ENCODE measurements at regions not wholly inside any gene's neighbourhood (a gene's known extent, or its start where the extent isn't known, plus 50 kb on each side); places are given as distances from the start of the nearest gene placed in this dataset.
"Not testable (repeated sequence)": the region's sequence is repeated elsewhere in the genome, so short reads cannot be mapped to it uniquely, and the experiment has no call there.

DNA sequence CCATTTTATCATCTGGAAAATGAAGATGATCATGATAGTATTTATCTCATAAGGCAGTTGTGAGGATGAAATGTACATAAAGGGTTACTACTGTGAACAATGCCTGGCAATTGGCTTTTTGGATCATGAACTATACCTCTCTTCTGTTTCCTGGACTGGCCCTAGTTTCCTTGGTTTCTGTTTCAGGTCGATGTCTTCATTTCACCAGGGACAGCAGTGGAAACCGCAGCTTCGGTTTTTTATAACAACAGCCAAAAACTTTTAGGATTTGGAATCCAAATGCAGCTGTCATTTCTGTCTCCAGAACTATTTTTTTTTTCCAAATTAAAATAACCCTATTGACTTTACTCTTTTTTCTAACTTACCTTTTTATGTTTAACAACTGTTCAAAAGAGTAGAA lies 425.1 kb downstream of the RND3 start:
- no peak overlapping the region for H3K4me3 ChIP-seq
- H3K4me1 ChIP-seq (ENCODE audit: control insufficient read depth in 1 of 2, low read depth in 2 of 2): no peaks in the 10 kb centered on the region
- H3K27ac ChIP-seq: no peak overlapping the region
- no peaks in the 10 kb centered on the region for H3K9me3 ChIP-seq
- ATAC-seq (ENCODE audit: insufficient number of reproducible peaks, low FRiP score, low read depth): no peak
- no peak for DNase-seq (ENCODE audit: low spot score)
- no peaks in the 10 kb centered on the region for H3K36me3 ChIP-seq
- no peaks in the 10 kb centered on the region for H3K27me3 ChIP-seq (replicated peaks; ENCODE audit: insufficient read depth)
- TF ChIP-seq, protein P1, sequence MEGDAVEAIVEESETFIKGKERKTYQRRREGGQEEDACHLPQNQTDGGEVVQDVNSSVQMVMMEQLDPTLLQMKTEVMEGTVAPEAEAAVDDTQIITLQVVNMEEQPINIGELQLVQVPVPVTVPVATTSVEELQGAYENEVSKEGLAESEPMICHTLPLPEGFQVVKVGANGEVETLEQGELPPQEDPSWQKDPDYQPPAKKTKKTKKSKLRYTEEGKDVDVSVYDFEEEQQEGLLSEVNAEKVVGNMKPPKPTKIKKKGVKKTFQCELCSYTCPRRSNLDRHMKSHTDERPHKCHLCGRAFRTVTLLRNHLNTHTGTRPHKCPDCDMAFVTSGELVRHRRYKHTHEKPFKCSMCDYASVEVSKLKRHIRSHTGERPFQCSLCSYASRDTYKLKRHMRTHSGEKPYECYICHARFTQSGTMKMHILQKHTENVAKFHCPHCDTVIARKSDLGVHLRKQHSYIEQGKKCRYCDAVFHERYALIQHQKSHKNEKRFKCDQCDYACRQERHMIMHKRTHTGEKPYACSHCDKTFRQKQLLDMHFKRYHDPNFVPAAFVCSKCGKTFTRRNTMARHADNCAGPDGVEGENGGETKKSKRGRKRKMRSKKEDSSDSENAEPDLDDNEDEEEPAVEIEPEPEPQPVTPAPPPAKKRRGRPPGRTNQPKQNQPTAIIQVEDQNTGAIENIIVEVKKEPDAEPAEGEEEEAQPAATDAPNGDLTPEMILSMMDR (IDR thresholded peaks at IDR 0.05): no peak

DNA sequence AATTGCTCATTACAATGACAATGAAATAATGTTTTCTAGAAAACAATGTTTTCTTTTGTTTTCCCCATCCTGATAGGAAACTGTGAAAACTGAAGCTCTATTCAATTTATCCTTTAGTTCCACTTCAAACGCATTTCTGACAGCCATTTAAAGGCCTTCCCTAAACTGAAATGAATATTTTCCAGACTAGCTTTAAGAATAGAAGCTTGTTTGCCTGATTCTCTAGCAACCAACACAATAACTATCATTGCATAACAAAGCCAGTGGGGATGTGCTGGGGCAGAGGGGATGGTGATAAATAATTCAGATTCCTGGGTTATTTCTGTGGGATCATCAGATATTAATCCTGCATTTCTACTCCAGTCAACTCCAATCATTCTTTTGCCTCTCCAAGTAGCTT lies 427.1 kb downstream of the RND3 start:
- Histone ChIP-seq H3K36me3 (no peaks in the 10 kb centered on the region), H3K27ac (no peak overlapping the region), H3K27me3 (replicated peaks; ENCODE audit: insufficient read depth) (no peaks in the 10 kb centered on the region), H3K4me1 (ENCODE audit: control insufficient read depth in 1 of 2, low read depth in 2 of 2) (no peaks in the 10 kb centered on the region), H3K9me3 (no peaks in the 10 kb centered on the region), H3K4me3 (no peak overlapping the region)
- ATAC-seq (ENCODE audit: insufficient number of reproducible peaks, low FRiP score, low read depth): no peak
- TF ChIP-seq, protein P1 (IDR thresholded peaks at IDR 0.05): no peak
- DNase-seq (ENCODE audit: low spot score): no peak

DNA sequence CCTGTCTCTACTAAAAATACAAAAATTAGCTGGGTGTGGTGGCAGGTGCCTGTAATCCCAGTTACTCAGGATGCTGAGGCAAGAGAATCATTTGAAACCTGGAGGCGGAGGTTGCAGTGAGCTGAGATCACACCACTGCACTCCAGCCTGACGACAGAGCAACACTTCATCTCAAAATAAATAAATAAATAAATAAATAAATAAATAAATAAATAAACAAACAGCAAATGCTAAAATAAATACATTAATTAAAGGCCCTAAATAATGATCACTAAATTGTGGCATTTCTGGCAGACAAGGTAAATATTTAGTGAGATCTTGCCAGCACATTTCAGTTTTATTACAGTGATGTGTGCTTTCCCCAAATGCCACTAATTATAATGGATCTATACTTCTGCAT lies 427.8 kb downstream of the RND3 start:
- not testable (repeated sequence) for H3K4me3 ChIP-seq; DNase-seq (ENCODE audit: low spot score); H3K9me3 ChIP-seq; ATAC-seq (ENCODE audit: insufficient number of reproducible peaks, low FRiP score, low read depth); H3K27me3 ChIP-seq (replicated peaks; ENCODE audit: insufficient read depth); H3K36me3 ChIP-seq; H3K27ac ChIP-seq; H3K4me1 ChIP-seq (ENCODE audit: control insufficient read depth in 1 of 2, low read depth in 2 of 2)

DNA sequence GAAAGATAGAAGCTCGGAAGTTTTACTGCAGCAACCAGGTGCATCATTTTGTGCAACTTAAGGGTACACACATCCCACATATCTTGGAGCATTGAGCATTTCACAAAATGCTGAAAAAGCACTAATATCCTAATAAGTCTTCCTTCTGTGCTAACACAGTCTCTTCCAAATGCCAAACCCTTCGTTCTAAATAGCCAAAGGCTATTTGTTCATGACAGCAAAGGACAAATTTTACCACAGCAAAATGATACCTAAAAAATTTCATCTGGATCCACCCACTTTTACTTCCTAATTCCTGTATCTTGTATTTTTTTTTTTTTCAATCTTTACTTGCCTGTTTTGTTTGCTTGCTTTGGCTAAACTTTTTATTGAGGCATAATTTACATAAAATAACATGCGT lies 435.0 kb downstream of the RND3 start:
- no peaks in the 10 kb centered on the region for H3K36me3 ChIP-seq
- TF ChIP-seq, protein P1 (IDR thresholded peaks at IDR 0.05): no peak
- no peak for ATAC-seq (ENCODE audit: insufficient number of reproducible peaks, low FRiP score, low read depth)
- no peak overlapping the region for H3K4me3 ChIP-seq
- no peak for DNase-seq (ENCODE audit: low spot score)
- H3K9me3 ChIP-seq: no peaks in the 10 kb centered on the region
- no peak overlapping the region for H3K27ac ChIP-seq
- no peaks in the 10 kb centered on the region for H3K4me1 ChIP-seq (ENCODE audit: control insufficient read depth in 1 of 2, low read depth in 2 of 2)
- H3K27me3 ChIP-seq (replicated peaks; ENCODE audit: insufficient read depth): no peaks in the 10 kb centered on the region

DNA sequence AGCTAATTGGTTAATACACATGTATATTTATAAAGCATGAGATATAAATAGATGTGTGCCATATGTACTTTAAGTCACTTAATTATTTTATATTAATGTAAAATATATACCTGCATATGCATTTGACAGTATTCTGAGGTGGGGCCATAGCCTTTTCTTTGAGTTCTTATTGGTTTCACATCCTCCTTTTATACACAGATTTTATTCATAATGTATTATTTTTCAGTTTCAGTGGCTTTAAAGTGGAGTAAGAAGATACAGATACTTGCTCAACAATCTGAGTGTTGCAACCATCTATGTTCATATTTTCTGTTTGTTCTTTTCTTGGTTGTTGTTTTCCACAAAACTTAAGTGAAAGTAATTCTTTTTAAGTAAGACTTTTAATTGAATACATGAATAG lies 436.5 kb downstream of the RND3 start:
- no peak overlapping the region for H3K4me3 ChIP-seq
- TF ChIP-seq, protein P1 (IDR thresholded peaks at IDR 0.05): no peak
- ATAC-seq (ENCODE audit: insufficient number of reproducible peaks, low FRiP score, low read depth) (no peak), DNase-seq (ENCODE audit: low spot score) (no peak)
- no peaks in the 10 kb centered on the region for H3K9me3 ChIP-seq
- H3K27ac ChIP-seq: no peak overlapping the region
- no peaks in the 10 kb centered on the region for H3K36me3 ChIP-seq
- no peaks in the 10 kb centered on the region for H3K27me3 ChIP-seq (replicated peaks; ENCODE audit: insufficient read depth)
- no peaks in the 10 kb centered on the region for H3K4me1 ChIP-seq (ENCODE audit: control insufficient read depth in 1 of 2, low read depth in 2 of 2)

DNA sequence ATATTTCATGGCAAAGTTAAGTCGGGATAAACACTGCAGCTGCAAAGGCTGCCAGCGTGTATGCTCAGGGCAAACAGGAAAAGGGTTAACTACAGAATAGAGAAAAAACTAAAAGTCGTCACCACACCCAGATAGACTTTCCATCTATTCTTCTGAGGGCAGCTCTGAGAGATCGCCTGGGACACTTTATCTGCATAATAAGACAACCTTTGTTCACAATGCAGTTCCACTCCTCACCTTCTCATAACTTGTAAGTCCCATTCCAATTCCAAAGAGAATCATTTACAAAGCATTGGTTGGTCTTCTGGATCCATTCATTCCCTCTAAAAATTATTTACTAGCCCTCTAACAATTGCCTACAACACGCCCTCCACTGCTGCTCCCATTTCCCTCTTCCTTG lies 437.4 kb downstream of the RND3 start:
- ATAC-seq (ENCODE audit: insufficient number of reproducible peaks, low FRiP score, low read depth): no peak
- no peak overlapping the region for H3K27ac ChIP-seq
- no peaks in the 10 kb centered on the region for H3K4me1 ChIP-seq (ENCODE audit: control insufficient read depth in 1 of 2, low read depth in 2 of 2)
- DNase-seq (ENCODE audit: low spot score): no peak
- H3K4me3 ChIP-seq: no peak overlapping the region
- H3K36me3 ChIP-seq: no peaks in the 10 kb centered on the region
- TF ChIP-seq, protein P1 (IDR thresholded peaks at IDR 0.05): no peak
- no peaks in the 10 kb centered on the region for H3K27me3 ChIP-seq (replicated peaks; ENCODE audit: insufficient read depth)
- H3K9me3 ChIP-seq: no peaks in the 10 kb centered on the region

Data from thoracic aorta (tissue), 2 donors.